GM04503 (cell line): ENCODE measurements at regions not wholly inside any gene's neighbourhood (a gene's known extent, or its start where the extent isn't known, plus 50 kb on each side); places are given as distances from the start of the nearest gene placed in this dataset.

Source experiments
- DNase-seq: peaks from one replicate; pipeline ENCODE4 v3.0.0-alpha.2; 2012; ENCODE audit warnings: low read depth

DNA sequence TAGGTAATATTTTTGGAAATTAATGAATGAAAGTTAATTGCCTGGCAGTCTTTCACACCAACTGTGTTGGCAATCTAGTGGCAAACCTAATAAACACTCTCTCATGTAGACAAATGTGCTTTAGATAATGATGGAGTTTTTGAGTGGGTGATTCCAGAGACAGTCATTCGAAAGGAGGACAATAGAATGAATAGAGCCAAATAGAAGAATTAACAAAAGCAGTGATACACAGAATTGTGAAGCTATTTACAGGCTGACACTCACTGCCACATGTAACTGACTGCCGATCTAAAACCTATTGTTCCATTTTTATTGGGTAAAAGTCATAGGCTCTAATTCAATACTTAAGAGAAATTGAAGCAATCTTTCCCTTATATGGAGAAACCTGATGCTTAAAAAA lies 338.5 kb downstream of the PCDH7 start:
- no peak for DNase-seq

- no peak for DNase-seq
These were observed 339.8 kb downstream of the PCDH7 start for GRCh38 chr4:31059753-31060522.

DNA sequence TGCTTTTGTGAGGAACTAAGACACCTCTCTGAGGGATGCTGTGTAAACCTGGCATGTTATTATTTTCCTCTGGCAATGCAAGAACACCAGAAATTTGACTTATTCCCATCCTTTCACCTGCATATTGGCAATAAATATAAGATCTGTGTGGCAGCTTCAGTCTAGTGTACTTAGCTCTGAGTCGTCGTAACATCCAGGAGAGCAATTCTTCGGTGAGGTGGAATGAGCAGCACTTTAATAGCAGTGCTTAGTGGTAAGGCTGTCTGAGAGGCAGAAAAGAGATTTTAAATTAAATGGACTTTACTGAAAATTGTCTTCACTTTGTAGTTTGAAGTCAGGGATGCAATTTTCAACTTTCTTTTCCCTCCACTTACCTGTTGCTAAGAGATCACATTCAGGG lies 344.9 kb downstream of the PCDH7 start:
- no peak for DNase-seq

- DNase-seq = no peak
These were observed 348.3 kb downstream of the PCDH7 start for GRCh38 chr4:31068257-31069075.

DNA sequence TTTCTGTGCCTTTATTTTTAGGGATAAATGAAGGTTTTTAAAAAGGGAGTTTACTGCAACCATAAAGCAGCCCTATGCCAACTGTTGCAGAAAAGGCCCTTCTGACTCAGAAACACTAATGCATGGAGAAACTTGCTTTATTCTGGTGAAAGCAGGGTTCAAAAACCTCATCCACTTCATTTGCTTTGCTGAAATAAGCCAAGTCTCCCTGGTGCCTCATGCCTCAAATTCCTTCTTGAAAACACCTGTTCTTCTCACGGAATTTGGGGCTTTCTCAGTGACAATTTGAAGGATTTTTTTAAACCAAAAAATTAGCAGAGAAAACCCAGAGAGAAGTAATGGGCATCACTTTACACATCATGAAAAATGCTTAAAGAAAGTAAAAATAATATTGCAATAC lies 349.0 kb downstream of the PCDH7 start:
- no peak for DNase-seq

- no peak for DNase-seq
These were observed 351.6 kb downstream of the PCDH7 start for GRCh38 chr4:31071508-31072486.

DNA sequence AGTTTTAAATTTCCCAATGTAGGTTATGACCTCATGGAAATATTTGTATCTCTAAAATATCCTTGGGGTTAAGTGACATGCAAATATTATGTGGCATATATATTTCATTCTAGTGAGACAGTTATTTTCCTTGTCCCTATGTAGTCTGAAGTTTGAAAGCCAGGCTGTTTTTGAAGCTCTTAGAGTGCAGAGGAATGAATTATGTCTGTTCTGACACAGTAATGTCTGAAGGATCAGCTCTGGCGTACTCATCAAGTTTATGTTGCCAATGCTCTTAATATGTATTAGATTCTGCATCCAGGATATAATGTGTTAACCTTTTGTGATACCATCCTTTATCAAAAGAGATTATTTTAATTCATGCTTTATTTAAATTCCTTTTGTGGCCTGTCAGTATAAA lies 355.8 kb downstream of the PCDH7 start:
- no peak for DNase-seq

GRCh38 chr4:31078661-31079060 lies 358.5 kb downstream of the PCDH7 start:
- DNase-seq = no peak

DNA sequence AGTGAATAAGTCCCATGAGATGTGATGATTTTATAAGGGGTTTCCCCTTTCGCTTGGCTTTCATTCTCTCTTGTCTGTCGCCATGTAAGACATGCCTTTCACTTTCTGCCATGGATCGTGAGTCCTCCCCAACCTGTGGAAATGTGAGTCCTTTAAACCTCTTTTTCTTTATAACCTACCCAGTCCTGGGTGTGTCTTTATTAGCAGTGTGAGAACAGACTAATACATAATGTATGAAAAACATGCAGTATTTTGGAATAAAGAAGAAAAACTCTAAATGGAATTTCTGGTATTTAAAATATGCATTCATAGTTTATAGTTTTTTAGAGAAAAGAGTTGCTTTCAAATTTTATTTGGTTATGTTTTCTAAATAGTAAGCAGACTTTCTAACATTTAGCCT lies 360.7 kb downstream of the PCDH7 start:
- no peak for DNase-seq

DNA sequence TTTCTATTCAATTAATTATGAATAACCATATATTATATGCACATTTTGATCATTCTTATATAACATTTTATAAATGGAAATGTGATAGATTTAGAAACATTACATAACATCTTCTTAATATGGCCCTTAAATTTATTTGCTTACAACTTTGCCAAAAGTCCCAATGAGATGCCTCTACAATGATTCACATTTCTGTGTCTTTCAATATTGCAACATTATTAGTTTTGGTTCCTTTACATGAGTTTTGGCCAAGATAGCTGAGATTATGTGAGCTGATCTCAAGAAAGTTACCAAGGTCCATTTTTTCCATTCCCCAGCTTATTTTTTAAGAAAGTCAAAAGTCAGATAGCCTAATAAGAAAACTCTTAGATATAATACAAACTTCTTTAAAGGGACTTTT lies 361.2 kb downstream of the PCDH7 start:
- peak; percentile 0 for DNase-seq

DNA sequence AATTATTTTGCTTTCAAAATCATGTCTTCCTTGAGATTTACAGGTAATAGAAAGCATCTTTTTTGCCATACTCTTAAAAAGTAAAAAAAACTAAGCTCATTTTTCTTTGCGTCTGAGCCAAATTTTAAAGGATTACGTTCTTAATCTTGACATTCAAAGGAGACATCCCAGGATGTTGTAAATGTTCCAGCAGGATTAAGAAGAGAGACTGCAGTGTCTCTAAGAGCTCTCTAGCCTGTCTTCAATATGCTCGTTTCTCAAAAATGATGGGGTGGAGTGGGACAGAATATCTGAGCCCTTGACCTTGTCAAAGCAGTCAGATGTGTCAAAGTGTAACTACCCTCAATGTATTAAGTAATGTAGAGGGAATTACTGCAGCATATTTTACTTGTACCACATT lies 363.3 kb downstream of the PCDH7 start:
- no peak for DNase-seq

GRCh38 chr4:31084806-31085416 lies 364.7 kb downstream of the PCDH7 start:
- no peak for DNase-seq

DNA sequence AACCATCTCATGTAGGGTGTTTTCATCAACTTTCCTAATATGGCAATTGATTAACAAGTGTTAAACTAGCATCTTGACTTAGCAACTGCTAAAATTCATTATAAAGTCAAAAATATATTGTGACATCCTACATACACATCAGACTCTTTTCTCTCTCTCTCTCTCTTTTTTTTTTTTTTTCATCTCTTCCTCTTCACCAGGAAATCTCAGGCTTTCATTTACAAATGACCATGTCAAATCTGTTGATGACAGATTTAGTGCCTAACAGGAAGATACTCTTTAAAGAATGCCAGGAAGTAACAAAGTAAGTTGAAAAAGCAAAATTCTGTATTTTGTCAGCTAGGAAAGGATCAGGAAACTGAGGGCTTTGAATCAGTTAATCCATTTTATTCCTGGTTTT lies 365.5 kb downstream of the PCDH7 start:
- DNase-seq = no peak

- no peak for DNase-seq
These were observed 366.7 kb downstream of the PCDH7 start for GRCh38 chr4:31086756-31087330.

DNA sequence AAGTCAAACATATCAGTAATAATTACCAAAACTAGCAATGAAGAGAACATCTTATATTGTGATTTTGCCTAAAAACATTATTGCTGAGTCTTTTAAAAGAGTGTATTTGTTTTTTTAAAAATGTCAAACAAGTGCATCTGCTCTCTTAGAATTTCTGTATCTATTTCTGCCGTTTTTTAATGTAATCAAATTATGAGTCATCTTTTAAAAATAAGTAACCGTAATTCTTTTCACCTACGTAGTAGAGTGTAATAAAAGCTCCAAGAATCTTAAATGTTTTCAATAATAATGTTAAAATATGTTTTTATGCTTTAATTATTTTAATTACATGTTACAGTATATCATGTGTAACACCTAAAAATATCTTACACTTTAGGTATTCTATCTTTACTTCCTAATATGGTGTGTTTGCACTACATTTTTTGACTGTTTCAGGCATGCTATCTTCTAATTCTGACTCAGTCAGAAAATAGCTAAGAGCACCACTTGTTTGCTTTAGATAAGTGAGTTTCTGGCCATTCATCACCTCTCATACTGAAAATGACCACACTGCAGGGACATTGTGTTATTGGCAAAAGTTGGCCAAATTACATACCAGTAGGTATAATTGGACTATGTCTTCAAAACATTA lies 368.5 kb downstream of the PCDH7 start:
- DNase-seq = no peak

DNA sequence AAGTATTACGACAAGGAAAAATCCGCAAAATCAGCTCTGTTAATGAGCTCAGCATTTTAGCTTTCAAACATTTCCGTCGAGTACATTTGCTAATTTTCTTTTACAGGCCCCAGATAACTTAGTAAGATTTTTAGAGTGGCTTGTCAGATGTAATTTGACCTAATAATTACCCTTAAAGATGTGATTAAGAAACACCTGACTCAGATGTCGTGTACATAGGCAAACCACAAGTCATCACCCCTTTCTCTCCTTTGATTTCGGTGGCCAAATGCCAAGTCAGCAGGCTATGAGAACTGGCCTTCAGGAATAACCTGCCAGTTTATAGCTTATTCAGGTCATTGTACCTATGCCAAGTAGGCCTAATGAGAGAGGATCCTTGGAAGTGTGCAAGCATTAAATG lies 369.6 kb downstream of the PCDH7 start:
- DNase-seq = no peak

DNA sequence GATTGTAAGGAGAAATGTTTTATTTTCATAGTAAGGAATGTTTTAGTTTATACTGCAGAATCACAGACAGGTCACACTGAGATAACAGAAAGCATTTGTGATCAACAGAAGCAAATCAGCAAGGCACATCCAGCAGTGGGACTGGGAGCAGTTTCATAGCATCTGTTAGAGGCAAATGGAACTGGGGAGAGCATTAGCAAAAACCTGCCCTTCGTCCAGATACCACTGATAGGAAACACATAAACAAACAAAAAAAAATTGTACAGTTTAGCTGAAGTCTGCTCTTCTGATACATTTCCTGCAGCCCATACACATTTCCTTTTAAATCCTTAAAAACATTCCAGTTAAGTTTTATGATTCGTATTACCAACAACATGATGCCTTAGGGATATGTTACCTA lies 374.3 kb downstream of the PCDH7 start:
- no peak for DNase-seq

GRCh38 chr4:31097999-31098398 lies 377.8 kb downstream of the PCDH7 start:
- no peak for DNase-seq

GRCh38 chr4:31100536-31100935 lies 380.4 kb downstream of the PCDH7 start:
- DNase-seq = no peak

- DNase-seq = no peak
These were observed 383.9 kb downstream of the PCDH7 start for GRCh38 chr4:31104043-31104442.

- no peak for DNase-seq
These were observed 384.4 kb downstream of the PCDH7 start for GRCh38 chr4:31104577-31104976.
